Gastrocnemius medialis (tissue), 4 donors: ENCODE measurements at regions not wholly inside any gene's neighbourhood (a gene's known extent, or its start where the extent isn't known, plus 50 kb on each side); places are given as distances from the start of the nearest gene placed in this dataset.

Experiments used
- CTCF ChIP-seq, 5 experiments: fragments of 450-650 bp in 3 of 5; fragments of 200-600 bp in 2 of 5; sonication (generic) in 2 of 5; IDR thresholded peaks in 4 of 5; conservative IDR thresholded peaks in 1 of 5; 1 replicate in 4 of 5; 2 replicates in 1 of 5; pipeline ENCODE4 v1.5.1; 2016 to 2019; ENCODE audit warnings: antibody characterized with exemption in 5 of 5, mild to moderate bottlenecking in 3 of 5, moderate library complexity in 3 of 5
- POLR2A ChIP-seq, 2 donors: fragments of 450-650 bp; IDR thresholded peaks; one replicate each; pipeline ENCODE4 v1.6.1; 2017; ENCODE audit warnings: antibody characterized with exemption in 2 of 2, mild to moderate bottlenecking in 2 of 2, moderate library complexity in 2 of 2

DNA sequence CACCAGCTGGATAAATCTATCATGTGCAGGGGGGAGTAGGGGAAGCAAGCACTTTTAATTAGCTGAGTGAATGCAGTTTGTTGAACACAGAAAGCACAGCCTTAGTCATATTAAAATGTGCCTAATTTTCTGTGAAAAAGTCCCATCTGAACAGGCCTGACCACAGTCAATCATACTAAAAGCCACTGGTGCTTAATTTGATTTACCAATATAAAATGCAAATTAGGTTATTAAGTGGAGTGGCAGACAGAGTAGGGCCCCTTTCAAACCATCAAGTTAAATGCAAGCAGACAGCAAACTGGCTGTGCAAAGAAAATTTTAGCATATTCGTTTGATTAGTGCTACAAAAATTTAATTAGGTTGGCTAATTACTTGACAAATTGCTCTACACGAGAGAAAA lies 176.1 kb downstream of the ISL1 start:
- TF ChIP-seq CTCF (IDR thresholded peaks at IDR 0.05 in 4 of 5, conservative IDR thresholded peaks at IDR 0.05 in 1 of 5) = no peak
- no peak for TF ChIP-seq POLR2A (IDR thresholded peaks at IDR 0.05)
